ENCODE measurements at regions not wholly inside any gene's neighbourhood (a gene's known extent, or its start where the extent isn't known, plus 50 kb on each side); places are given as distances from the start of the nearest gene placed in this dataset.

DNA sequence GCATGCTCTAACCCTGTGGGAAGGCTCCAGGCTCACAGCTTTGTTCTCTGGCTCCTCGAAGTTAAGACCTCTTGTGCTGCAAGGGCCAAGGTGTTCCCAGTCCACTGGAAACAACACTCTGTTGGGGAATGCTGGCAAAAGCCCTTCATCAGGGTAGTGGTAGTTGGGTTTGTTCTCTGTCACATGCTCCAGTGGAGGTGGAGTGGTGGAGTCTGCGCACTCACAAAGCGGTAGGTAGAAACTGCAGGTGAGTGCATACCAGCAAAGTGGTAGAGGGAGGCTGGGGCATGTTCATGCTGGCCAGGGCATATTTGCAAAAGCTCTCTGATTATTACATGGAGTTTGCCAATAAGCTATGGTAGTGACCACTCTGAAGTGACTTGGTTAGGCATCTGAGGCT lies 410.5 kb downstream of the CDH19 start:
- Histone ChIP-seq H3K4me3 (ENCODE audit: low read depth, low read length) (no peak overlapping the region), H3K27ac (ENCODE audit: low read depth, low read length) (no peak overlapping the region), H3K9me3 (ENCODE audit: control insufficient read depth, insufficient read depth, low read length) (peaks cover 16% of the 10 kb centered on the region), H3K27me3 (ENCODE audit: control insufficient read depth, insufficient read depth, low read length) (no peaks in the 10 kb centered on the region)
- POLR2A ChIA-PET, result no interaction called here
- TF ChIP-seq, protein P1, sequence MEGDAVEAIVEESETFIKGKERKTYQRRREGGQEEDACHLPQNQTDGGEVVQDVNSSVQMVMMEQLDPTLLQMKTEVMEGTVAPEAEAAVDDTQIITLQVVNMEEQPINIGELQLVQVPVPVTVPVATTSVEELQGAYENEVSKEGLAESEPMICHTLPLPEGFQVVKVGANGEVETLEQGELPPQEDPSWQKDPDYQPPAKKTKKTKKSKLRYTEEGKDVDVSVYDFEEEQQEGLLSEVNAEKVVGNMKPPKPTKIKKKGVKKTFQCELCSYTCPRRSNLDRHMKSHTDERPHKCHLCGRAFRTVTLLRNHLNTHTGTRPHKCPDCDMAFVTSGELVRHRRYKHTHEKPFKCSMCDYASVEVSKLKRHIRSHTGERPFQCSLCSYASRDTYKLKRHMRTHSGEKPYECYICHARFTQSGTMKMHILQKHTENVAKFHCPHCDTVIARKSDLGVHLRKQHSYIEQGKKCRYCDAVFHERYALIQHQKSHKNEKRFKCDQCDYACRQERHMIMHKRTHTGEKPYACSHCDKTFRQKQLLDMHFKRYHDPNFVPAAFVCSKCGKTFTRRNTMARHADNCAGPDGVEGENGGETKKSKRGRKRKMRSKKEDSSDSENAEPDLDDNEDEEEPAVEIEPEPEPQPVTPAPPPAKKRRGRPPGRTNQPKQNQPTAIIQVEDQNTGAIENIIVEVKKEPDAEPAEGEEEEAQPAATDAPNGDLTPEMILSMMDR (IDR thresholded peaks at IDR 0.05; ENCODE audit: low read depth, low read length), result no peak
- DNase-seq (ENCODE audit: low read depth, low spot score), result no peak
- CTCF ChIA-PET, result no interaction called here

DNA sequence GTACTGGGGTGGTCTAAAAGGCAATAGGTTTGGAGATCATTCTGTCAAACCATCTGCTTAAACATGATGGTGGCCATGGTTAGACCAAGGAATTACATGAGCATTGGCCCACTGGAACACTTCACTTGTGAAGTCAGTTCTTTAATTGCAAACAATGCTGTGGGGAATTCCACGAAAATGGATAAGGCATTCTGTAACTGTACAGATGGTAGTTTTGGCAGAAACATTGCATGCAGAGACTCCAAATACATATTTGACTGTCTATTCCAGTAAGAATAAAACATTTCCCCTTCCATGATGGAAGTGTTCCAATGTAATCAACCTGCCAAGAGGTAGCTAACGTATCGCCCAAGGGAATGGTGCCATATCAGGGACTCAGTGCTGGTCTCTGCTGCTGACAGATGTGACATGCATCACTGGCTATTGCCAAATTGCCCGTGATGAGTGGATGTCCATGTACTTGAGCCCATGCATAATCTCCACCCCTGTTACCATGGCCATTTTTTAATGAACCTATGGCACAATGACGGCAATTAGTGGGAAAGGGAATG lies 417.9 kb downstream of the CDH7 start:
- H3K4me3 ChIP-seq (ENCODE audit: low read depth, low read length), result no peak overlapping the region
- peaks cover 10% of the 10 kb centered on the region for H3K9me3 ChIP-seq (ENCODE audit: control insufficient read depth, insufficient read depth, low read length)
- H3K27me3 ChIP-seq (ENCODE audit: control insufficient read depth, insufficient read depth, low read length), result no peaks in the 10 kb centered on the region
- TF ChIP-seq, protein P1 (IDR thresholded peaks at IDR 0.05; ENCODE audit: low read depth, low read length), result no peak
- POLR2A ChIA-PET, result no interaction called here
- CTCF ChIA-PET, result no interaction called here
- no peak overlapping the region for H3K27ac ChIP-seq (ENCODE audit: low read depth, low read length)
- no peak for DNase-seq (ENCODE audit: low read depth, low spot score)

DNA sequence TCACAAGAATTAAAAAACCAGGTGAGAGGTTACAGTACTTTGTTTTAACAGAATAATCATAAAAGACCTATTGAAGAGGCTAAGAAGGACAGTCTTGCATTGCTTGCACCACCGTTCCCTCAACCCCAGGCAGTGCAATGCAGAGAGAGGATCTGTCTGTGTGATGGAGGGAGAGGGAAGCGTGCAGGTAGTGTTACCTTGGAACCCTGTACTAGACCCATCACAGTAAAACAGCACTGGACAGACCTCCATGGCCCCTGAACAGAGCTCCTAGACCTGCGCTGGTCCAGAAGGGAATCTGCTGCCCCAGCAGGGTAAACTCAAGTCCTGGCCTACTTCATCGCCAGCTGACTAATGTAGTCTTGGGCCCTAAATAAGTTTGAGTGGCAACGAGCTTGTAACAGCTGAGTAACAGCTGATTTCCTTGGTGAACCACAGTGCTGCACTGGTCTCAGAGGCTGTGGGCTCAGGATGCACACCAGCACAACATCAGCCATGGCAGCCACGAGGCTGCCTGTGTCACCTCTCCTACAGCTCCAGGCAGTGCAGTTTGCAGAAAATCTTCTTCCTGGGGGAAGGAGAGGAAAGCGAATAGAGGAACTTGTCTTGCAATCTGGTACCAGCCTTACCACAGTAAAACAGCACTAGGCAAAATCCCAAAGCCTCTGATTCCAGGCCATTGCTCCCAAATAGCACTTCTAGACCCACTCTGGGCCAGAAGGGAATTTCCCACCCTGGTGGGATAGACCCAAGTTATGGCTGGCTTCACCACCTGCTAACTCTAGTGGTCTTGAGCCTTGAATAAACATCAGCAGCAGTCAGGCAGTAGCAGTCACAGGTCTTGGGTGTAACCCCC lies 417.2 kb downstream of the CDH7 start:
- POLR2A ChIA-PET, result no interaction called here
- CTCF ChIA-PET, result no interaction called here
- Histone ChIP-seq H3K4me3 (ENCODE audit: low read depth, low read length) (no peak overlapping the region), H3K27ac (ENCODE audit: low read depth, low read length) (no peak overlapping the region), H3K27me3 (ENCODE audit: control insufficient read depth, insufficient read depth, low read length) (no peaks in the 10 kb centered on the region), H3K9me3 (ENCODE audit: control insufficient read depth, insufficient read depth, low read length) (peaks cover 10% of the 10 kb centered on the region)
- TF ChIP-seq, protein P1 (IDR thresholded peaks at IDR 0.05; ENCODE audit: low read depth, low read length), result no peak
- DNase-seq (ENCODE audit: low read depth, low spot score), result no peak

DNA sequence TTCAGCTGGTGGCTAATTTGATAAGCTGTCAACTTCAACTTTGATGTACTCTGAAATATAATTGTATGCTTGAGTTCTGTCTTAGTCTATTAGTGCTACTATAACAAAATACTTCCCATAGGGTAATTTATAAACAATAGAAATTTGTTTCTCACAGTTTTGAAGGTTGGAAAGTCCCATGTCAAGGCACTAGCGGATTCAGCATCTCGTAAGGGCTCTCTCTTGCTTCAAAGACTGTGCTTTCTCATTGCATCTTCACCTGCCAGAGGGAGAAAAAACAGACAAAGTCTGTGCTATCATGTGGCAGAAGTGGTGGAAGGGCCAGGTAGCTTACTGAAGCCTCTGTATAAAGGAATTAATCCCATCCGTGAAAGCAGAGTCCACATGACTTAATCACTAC lies 409.2 kb downstream of the CDH7 start:
- no peak overlapping the region for H3K27ac ChIP-seq (ENCODE audit: low read depth, low read length)
- no peak for DNase-seq (ENCODE audit: low read depth, low spot score)
- ChIA-PET POLR2A (no interaction called here), CTCF (no interaction called here)
- H3K9me3 ChIP-seq (ENCODE audit: control insufficient read depth, insufficient read depth, low read length), result peaks cover 5% of the 10 kb centered on the region
- H3K4me3 ChIP-seq (ENCODE audit: low read depth, low read length), result no peak overlapping the region
- H3K27me3 ChIP-seq (ENCODE audit: control insufficient read depth, insufficient read depth, low read length), result no peaks in the 10 kb centered on the region
- TF ChIP-seq, protein P1 (IDR thresholded peaks at IDR 0.05; ENCODE audit: low read depth, low read length), result no peak

DNA sequence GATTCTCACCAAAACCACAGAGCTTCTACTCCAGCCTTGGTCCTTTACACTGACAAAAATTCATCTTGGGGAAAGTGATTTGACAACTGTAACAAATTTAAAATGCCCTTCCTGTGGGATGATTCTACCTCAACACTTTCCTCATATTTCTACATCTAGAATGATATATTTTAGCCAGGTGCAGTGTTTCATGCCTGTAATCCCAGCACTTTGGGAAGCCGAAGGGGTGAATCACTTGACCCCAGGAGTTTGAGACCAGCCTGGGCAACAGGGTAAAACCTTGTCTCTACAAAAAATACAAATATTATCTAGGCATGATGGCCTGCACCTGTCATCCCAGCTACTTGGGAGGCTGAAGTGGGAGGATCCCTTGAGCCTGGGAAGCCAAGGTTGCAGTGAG lies 408.6 kb downstream of the CDH7 start:
- ChIA-PET POLR2A (no interaction called here), CTCF (no interaction called here)
- Histone ChIP-seq H3K27me3 (ENCODE audit: control insufficient read depth, insufficient read depth, low read length) (no peaks in the 10 kb centered on the region), H3K27ac (ENCODE audit: low read depth, low read length) (no peak overlapping the region), H3K4me3 (ENCODE audit: low read depth, low read length) (no peak overlapping the region), H3K9me3 (ENCODE audit: control insufficient read depth, insufficient read depth, low read length) (peaks cover 5% of the 10 kb centered on the region; the same call in 1 of the 2 replicates)
- no peak for DNase-seq (ENCODE audit: low read depth, low spot score)
- TF ChIP-seq, protein P1 (IDR thresholded peaks at IDR 0.05; ENCODE audit: low read depth, low read length), result no peak

Measured in AG04450 (cell line).